CD4-positive, alpha-beta T cell treated with Interleukin-2 at 100 ng/mL for 4 hours (primary cell): ENCODE measurements at regions not wholly inside any gene's neighbourhood (a gene's known extent, or its start where the extent isn't known, plus 50 kb on each side); places are given as distances from the start of the nearest gene placed in this dataset.
"Not testable (repeated sequence)": the region's sequence is repeated elsewhere in the genome, so short reads cannot be mapped to it uniquely, and the experiment has no call there.

Experiments used
- DNase-seq: peaks from one replicate; pipeline ENCODE4 v3.0.0-alpha.2; 2020; ENCODE audit warnings: low spot score

- no peak for DNase-seq
Measured at GRCh38 chr2:125596612-125597011, 1059.3 kb upstream of the GYPC start.

GRCh38 chr2:125615438-125615837 is 1040.5 kb upstream of the GYPC start:
- DNase-seq, result no peak

GRCh38 chr2:125630377-125630776 is 1025.6 kb upstream of the GYPC start:
- DNase-seq, result no peak

- no peak for DNase-seq
Measured at GRCh38 chr2:125634662-125635061, 1021.3 kb upstream of the GYPC start.

GRCh38 chr2:125638345-125638744 is 1017.6 kb upstream of the GYPC start:
- no peak for DNase-seq

GRCh38 chr2:125642032-125642431 is 1013.9 kb upstream of the GYPC start:
- DNase-seq, result no peak

- DNase-seq, result no peak
Measured at GRCh38 chr2:125643128-125643527, 1012.8 kb upstream of the GYPC start.

GRCh38 chr2:125643585-125643984 is 1012.4 kb upstream of the GYPC start:
- DNase-seq, result no peak

GRCh38 chr2:125644257-125644656 is 1011.7 kb upstream of the GYPC start:
- DNase-seq, result no peak

- DNase-seq, result no peak
Measured at GRCh38 chr2:125652280-125652679, 1003.7 kb upstream of the GYPC start.

- no peak for DNase-seq
Measured at GRCh38 chr2:125654226-125654625, 1001.7 kb upstream of the GYPC start.

- no peak for DNase-seq
Measured at GRCh38 chr2:125656190-125656589, 999.8 kb upstream of the GYPC start.

GRCh38 chr2:125658583-125658982 is 997.4 kb upstream of the GYPC start:
- no peak for DNase-seq

- DNase-seq, result not testable (repeated sequence)
Measured at GRCh38 chr2:125660369-125660768, 995.6 kb upstream of the GYPC start.

GRCh38 chr2:125667630-125668029 is 988.3 kb upstream of the GYPC start:
- DNase-seq, result no peak

GRCh38 chr2:125679903-125680302 is 976.1 kb upstream of the GYPC start:
- no peak for DNase-seq

- DNase-seq, result no peak
Measured at GRCh38 chr2:125680809-125681208, 975.1 kb upstream of the GYPC start.

GRCh38 chr2:125681576-125681975 is 974.4 kb upstream of the GYPC start:
- DNase-seq, result no peak

- DNase-seq, result no peak
Measured at GRCh38 chr2:125681976-125682805, 973.8 kb upstream of the GYPC start.

GRCh38 chr2:125684256-125684655 is 971.7 kb upstream of the GYPC start:
- DNase-seq, result no peak

GRCh38 chr2:125684932-125685331 is 971.0 kb upstream of the GYPC start:
- DNase-seq, result no peak

- DNase-seq, result no peak
Measured at GRCh38 chr2:125696560-125696959, 959.4 kb upstream of the GYPC start.

- DNase-seq, result no peak
Measured at GRCh38 chr2:125698280-125698679, 957.7 kb upstream of the GYPC start.

- DNase-seq, result no peak
Measured at GRCh38 chr2:125701070-125701469, 954.9 kb upstream of the GYPC start.
